ENCODE measurements at regions not wholly inside any gene's neighbourhood (a gene's known extent, or its start where the extent isn't known, plus 50 kb on each side); places are given as distances from the start of the nearest gene placed in this dataset.

DNA sequence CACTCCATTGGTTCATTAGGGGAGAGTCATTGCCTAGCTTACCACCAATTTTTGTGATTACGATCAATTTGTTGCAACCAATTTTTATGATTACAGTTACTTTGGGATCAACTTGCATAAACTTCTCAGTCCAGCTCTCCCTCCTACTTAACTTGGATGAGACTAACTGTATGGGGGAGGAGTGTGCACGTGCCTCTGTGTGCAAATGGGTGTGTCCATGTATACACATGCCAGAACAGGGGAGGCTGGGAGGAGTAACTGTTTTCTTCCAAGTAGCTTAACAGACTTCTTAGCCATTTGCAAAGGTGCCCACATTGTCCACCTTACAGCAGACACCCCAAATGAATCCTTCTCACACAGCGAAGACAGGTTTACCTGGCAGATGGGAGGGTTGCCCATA is 117.7 kb upstream of the VCX3B start:
- Histone ChIP-seq H3K4me3 (no peak overlapping the region), H3K36me3 (ENCODE audit: insufficient read depth in 1 of 2, low read depth in 1 of 2) (no peaks in the 10 kb centered on the region), H3K27ac (no peak overlapping the region), H3K4me1 (no peaks in the 10 kb centered on the region), H3K9me3 (no peaks in the 10 kb centered on the region), H3K27me3 (ENCODE audit: insufficient read depth in 3 of 3, low read length in 2 of 3) (no peaks in the 10 kb centered on the region)
- TF ChIP-seq, protein P1, sequence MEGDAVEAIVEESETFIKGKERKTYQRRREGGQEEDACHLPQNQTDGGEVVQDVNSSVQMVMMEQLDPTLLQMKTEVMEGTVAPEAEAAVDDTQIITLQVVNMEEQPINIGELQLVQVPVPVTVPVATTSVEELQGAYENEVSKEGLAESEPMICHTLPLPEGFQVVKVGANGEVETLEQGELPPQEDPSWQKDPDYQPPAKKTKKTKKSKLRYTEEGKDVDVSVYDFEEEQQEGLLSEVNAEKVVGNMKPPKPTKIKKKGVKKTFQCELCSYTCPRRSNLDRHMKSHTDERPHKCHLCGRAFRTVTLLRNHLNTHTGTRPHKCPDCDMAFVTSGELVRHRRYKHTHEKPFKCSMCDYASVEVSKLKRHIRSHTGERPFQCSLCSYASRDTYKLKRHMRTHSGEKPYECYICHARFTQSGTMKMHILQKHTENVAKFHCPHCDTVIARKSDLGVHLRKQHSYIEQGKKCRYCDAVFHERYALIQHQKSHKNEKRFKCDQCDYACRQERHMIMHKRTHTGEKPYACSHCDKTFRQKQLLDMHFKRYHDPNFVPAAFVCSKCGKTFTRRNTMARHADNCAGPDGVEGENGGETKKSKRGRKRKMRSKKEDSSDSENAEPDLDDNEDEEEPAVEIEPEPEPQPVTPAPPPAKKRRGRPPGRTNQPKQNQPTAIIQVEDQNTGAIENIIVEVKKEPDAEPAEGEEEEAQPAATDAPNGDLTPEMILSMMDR (IDR thresholded peaks at IDR 0.05) = no peak
- 68 to 80% (median 76%) methylated on average over 3 of the region's 3 CpGs for WGBS, 3 donors
- ATAC-seq (no peak), DNase-seq (no peak)
- intact Hi-C loops (cut with DNase I) = no loop called here

DNA sequence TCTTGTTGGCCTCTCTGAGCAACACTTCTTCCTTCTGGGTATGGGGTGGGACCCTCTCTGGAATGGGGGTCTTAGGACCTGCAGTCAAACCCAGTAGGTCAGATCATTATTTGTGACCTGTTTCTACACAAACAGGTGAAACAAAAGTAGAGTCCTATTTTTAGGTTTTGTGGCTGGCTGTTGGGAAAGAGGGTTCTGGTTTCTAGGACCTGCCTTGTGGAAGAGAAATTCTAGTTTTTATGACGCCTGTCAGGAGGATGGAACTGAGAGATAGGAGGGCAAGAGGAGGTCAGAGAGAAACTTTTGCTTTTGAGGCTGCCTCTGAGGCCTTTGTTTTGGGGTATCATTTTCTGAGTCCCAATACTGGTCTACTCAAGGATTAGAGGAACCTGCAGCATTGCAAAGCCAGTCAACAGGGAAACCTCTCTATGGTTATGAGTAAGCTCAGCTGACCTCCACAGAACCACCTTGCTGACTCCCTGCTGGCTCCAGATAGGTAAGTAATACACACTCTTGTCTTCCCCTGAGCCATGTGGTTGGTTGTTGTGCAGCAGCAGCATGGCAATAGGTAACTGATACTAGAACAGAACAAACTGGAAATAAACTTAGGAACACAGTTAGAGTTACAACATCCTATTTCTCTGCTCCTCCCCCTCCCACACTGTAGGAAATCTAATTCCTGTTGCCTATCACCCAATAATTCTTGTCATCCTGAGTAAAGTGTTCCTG is 114.7 kb upstream of the VCX3B start:
- Histone ChIP-seq H3K36me3 (ENCODE audit: insufficient read depth in 1 of 2, low read depth in 1 of 2) (no peaks in the 10 kb centered on the region), H3K27ac (peak overlapping the region; percentile 63), H3K4me3 (no peak overlapping the region), H3K4me1 (no peaks in the 10 kb centered on the region), H3K27me3 (ENCODE audit: insufficient read depth in 3 of 3, low read length in 2 of 3) (no peaks in the 10 kb centered on the region), H3K9me3 (no peaks in the 10 kb centered on the region)
- ATAC-seq = peak; percentile 79 to 88 (median 84)
- whole genome bisulfite sequencing, 3 donors = 36 to 57% (median 43%) methylated on average over 1 of the region's 1 CpG
- intact Hi-C loops (cut with DNase I) = no loop called here
- DNase-seq = no peak
- TF ChIP-seq, protein P1 (IDR thresholded peaks at IDR 0.05) = no peak

DNA sequence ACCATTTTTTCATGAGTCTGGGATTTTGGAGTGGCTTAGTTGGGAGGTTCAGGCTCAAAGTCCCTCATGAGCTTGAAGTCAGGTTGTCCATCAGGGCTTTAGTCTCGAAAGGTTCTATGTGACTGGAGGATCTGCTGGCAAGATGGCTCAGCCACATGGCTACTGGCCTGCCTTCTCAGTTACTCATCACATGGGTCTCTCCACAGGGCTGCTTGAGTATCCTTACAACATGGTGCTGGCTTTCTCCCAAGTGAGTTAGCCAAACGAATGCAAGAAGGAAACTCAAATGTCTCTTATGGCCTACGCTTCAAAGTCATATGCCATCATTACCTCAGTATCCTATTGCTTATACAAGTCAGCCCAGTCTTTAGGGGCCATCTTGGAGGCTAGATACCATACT is 106.3 kb upstream of the VCX3B start:
- Histone ChIP-seq H3K9me3 (no peaks in the 10 kb centered on the region), H3K27me3 (ENCODE audit: insufficient read depth in 3 of 3, low read length in 2 of 3) (no peaks in the 10 kb centered on the region), H3K27ac (no peak overlapping the region), H3K36me3 (ENCODE audit: insufficient read depth in 1 of 2, low read depth in 1 of 2) (no peaks in the 10 kb centered on the region), H3K4me1 (no peaks in the 10 kb centered on the region), H3K4me3 (no peak overlapping the region)
- intact Hi-C loops (cut with DNase I) = no loop called here
- ATAC-seq (peak in 1 of 4 donors; percentile 36), DNase-seq (no peak)
- TF ChIP-seq, protein P1 (IDR thresholded peaks at IDR 0.05) = no peak
- WGBS, 3 donors = 70 to 91% (median 70%) methylated on average over 3 of the region's 3 CpGs

DNA sequence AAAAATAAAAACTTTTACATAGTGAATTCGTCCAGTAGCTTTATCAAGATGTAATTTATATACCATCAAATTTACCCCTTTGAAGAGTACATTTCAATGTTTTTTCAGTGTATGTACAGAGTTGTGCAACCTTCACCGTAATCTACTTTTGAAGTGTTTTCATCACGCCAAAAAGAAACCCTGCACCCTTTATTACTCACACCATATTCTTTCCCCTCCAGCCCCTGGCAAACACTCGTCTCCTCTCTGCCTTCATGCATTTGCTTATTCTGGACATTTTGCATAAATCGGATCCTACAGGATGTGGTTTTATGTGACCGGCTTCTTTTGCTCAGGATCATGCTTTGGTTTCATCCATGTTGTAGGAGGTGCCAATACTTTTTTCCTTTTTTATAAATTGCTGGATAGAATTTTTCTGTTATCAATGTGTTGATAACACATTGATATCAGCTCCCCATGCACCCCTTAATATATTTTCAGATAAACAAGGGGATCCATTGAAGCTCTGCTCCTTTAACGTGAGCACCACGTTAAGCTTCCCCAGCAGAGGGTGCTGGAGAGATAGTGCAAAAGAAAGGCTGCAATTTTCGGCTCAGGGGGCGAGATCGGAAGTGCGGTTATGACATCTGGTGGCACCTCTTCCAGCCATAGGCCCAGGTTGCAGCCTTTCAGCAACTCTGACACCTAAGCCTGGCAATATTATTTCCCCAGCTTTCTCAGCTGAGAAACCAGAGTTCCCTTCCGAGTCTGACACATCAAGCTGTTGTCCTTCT is 100.1 kb upstream of the VCX3B start:
- no peak for DNase-seq
- H3K4me1 ChIP-seq = no peaks in the 10 kb centered on the region
- intact Hi-C loops (cut with DNase I) = loop anchor here (5.0 kb wide), 2 partner anchors 368 to 378 kb away; partner anchors contain the start of gene ANOS1 (in 1 of the 2)
- peak; percentile 42 to 78 (median 68) for ATAC-seq
- no peaks in the 10 kb centered on the region for H3K9me3 ChIP-seq
- H3K27me3 ChIP-seq (ENCODE audit: insufficient read depth in 3 of 3, low read length in 2 of 3) = no peaks in the 10 kb centered on the region
- TF ChIP-seq, protein P1 (IDR thresholded peaks at IDR 0.05) = peak; percentile 42
- H3K36me3 ChIP-seq (ENCODE audit: insufficient read depth in 1 of 2, low read depth in 1 of 2) = no peaks in the 10 kb centered on the region
- H3K27ac ChIP-seq = no peak overlapping the region
- 37 to 59% (median 45%) methylated on average over 13 of the region's 13 CpGs for WGBS, 3 donors
- H3K4me3 ChIP-seq = no peak overlapping the region
